K562 (cell line): ENCODE measurements at regions not wholly inside any gene's neighbourhood (a gene's known extent, or its start where the extent isn't known, plus 50 kb on each side); places are given as distances from the start of the nearest gene placed in this dataset.

Experiments
- ATAC-seq: fragments of 200-7000 bp; cut with Tn5 transposase; 3 replicates; pipeline ENCODE4 v1.9.1; 2020; ENCODE audit warnings: moderate library complexity
- BruUV-seq: library from RNA; stranded (reverse); fragments of 400-500 nt; replicated peaks from 2 replicates; lab custom pipeline; 2021; lab: Mats Ljungman, UMichigan
- CTCF ChIA-PET: fragments of 300-600 bp; formaldehyde crosslinking; extraction: SDS; loops from one replicate; lab custom pipeline; 2021; ENCODE audit warnings: low intra/inter-chr PET ratio; lab: Yijun Ruan, JAX
- POLR2A ChIA-PET: fragments of 300-600, 350-650 bp; sonication (Branson Sonifier 250); formaldehyde crosslinking; extraction: SDS; loops from one replicate; lab custom pipeline; 2021; ENCODE audit warnings: antibody characterized with exemption, inconsistent platforms; lab: Yijun Ruan, JAX
- DNase-seq, 4 experiments: peaks; one replicate each; pipeline versions ENCODE4 v3.0.0 to v3.0.0-alpha.2; 2011 to 2018; ENCODE audit warnings: low spot score in 3 of 4, mixed read lengths in 3 of 4; ENCODE audit errors: extremely low read depth in 1 of 4
- FAIRE-seq: peaks from 2 replicates; lab custom pipeline; 2011; peaks lifted over from hg19 to GRCh38; lab: Jason Lieb, UNC
- H2AFZ ChIP-seq: 2 replicates; pipeline ENCODE4 v1.6.0; 2011; ENCODE audit warnings: low read depth, low read length, control low read depth, inconsistent platforms
- H3K27ac ChIP-seq: fragments of 200-600 bp; 3 replicates; pipeline ENCODE4 v1.8.0; 2011; ENCODE audit warnings: low read depth, mild to moderate bottlenecking, control low read depth, inconsistent platforms, low read length, moderate library complexity, mixed read lengths; ENCODE audit errors: extremely low read depth
- H3K27me3 ChIP-seq, 2 experiments: fragments of 300-600 bp in 1 of 2; 2 replicates in 1 of 2; 3 replicates in 1 of 2; pipeline versions ENCODE4 v1.6.0 to v1.8.0; 2011; ENCODE audit warnings: inconsistent platforms in 2 of 2, low read length in 2 of 2, mild to moderate bottlenecking in 1 of 2, mixed read lengths in 1 of 2, moderate library complexity in 1 of 2; ENCODE audit not compliant: control insufficient read depth in 2 of 2, insufficient read depth in 2 of 2
- H3K36me3 ChIP-seq: fragments of 300-600 bp; 3 replicates; pipeline ENCODE4 v1.8.0; 2011; ENCODE audit warnings: mild to moderate bottlenecking, low read length, inconsistent platforms; ENCODE audit not compliant: control insufficient read depth, insufficient read depth
- H3K4me1 ChIP-seq, 2 experiments: fragments of 200-600 bp in 1 of 2; replicated peaks in 1 of 2; 2 replicates in 1 of 2; 3 replicates in 1 of 2; pipeline versions ENCODE4 v1.5.1 to v1.8.0; 2011; ENCODE audit warnings: inconsistent platforms in 2 of 2, low read length in 2 of 2, mild to moderate bottlenecking in 1 of 2, mixed read lengths in 1 of 2, moderate library complexity in 1 of 2; ENCODE audit not compliant: control insufficient read depth in 2 of 2, insufficient read depth in 2 of 2
- H3K4me2 ChIP-seq: 2 replicates; pipeline ENCODE4 v1.6.1; 2011; ENCODE audit warnings: low read length, control low read depth, inconsistent platforms, mixed read lengths; ENCODE audit not compliant: insufficient read depth
- H3K4me3 ChIP-seq: fragments of 200-600 bp; sonication (generic), shearing (Covaris generic); 2 replicates; pipeline ENCODE4 v1.5.1; 2016; ENCODE audit warnings: control low read depth, inconsistent platforms
- H3K79me2 ChIP-seq: fragments of 200-600 bp; 3 replicates; pipeline ENCODE4 v1.8.0; 2011; ENCODE audit warnings: low read length, inconsistent platforms; ENCODE audit not compliant: control insufficient read depth, insufficient read depth
- H3K9ac ChIP-seq, 2 experiments: 2 replicates each; pipeline versions ENCODE4 v1.6.0 to v1.6.1; 2011; ENCODE audit warnings: low read depth in 2 of 2, low read length in 2 of 2, control low read depth in 1 of 2, inconsistent platforms in 1 of 2, mild to moderate bottlenecking in 1 of 2, mixed read lengths in 1 of 2; ENCODE audit not compliant: insufficient read depth in 1 of 2
- H3K9me1 ChIP-seq: one replicate; pipeline ENCODE4 v1.6.0; 2011; ENCODE audit warnings: inconsistent platforms, mild to moderate bottlenecking, low read length, moderate library complexity; ENCODE audit not compliant: control insufficient read depth, insufficient read depth
- H3K9me3 ChIP-seq: replicated peaks from 2 replicates; pipeline ENCODE4 v1.5.1; 2011; ENCODE audit warnings: low read depth, low read length, inconsistent platforms; ENCODE audit not compliant: control insufficient read depth, insufficient read depth
- H4K20me1 ChIP-seq: replicated peaks from 2 replicates; pipeline ENCODE4 v1.6.1; 2011; ENCODE audit warnings: low read length, inconsistent platforms, mixed read lengths; ENCODE audit not compliant: control insufficient read depth, insufficient read depth
- FOXP1 ChIP-seq: sonication (generic); formaldehyde crosslinking; IDR thresholded peaks from 2 replicates; pipeline ENCODE4 v1.8.0; 2022; ENCODE audit warnings: mild to moderate bottlenecking, missing genetic modification reagents
- MBD1 ChIP-seq: fragments of 250-450 bp; sonication (Bioruptor Pico); IDR thresholded peaks from 2 replicates; pipeline ENCODE4 v1.8.0; 2022; ENCODE audit warnings: inconsistent platforms
- MXI1 ChIP-seq: IDR thresholded peaks from 2 replicates; pipeline ENCODE4 v1.6.1; 2011; ENCODE audit warnings: low read depth, mild to moderate bottlenecking, improper control_type of control experiment, low read length
- POLR3A ChIP-seq: IDR thresholded peaks from 2 replicates; pipeline ENCODE4 v1.6.1; 2011; ENCODE audit warnings: borderline replicate concordance, mild to moderate bottlenecking, moderate library complexity; ENCODE audit not compliant: insufficient read length, insufficient read depth; ENCODE audit errors: extremely low read depth
- PRDM10 ChIP-seq: fragments of 450-650 bp; IDR thresholded peaks from 2 replicates; pipeline ENCODE4 v1.6.1; 2018; ENCODE audit not compliant: partially characterized antibody
- THRA ChIP-seq: fragments of 450-650 bp; IDR thresholded peaks from 2 replicates; pipeline ENCODE4 v1.6.1; 2017; ENCODE audit warnings: mild to moderate bottlenecking, moderate library complexity
- WHSC1 ChIP-seq: IDR thresholded peaks from one replicate; pipeline ENCODE4 v1.6.1; 2012; ENCODE audit warnings: low read length, control low read depth, inconsistent platforms
- ZNF518B ChIP-seq: fragments of 250-450 bp; sonication (Bioruptor Pico); IDR thresholded peaks from 2 replicates; pipeline ENCODE4 v1.5.0; 2021; ENCODE audit warnings: mild to moderate bottlenecking, moderate library complexity
- WGBS: fragments of 100-300 bp; shearing (Covaris generic); methylation state at CpG from one replicate; pipeline ENCODE4 v1.1.6; 2016; ENCODE audit warnings: low coverage, mixed read lengths; ENCODE audit not compliant: insufficient coverage; ENCODE audit errors: missing lambda C conversion rate; 5-methylcytosine and 5-hydroxymethylcytosine counted together
- in situ Hi-C: fragments of 300-500 bp; cut with MboI; formaldehyde crosslinking; loops from 4 replicates; pipeline ENCODE4 v1.15.0; 2018; ENCODE audit warnings: inconsistent platforms, mixed read lengths
- intact Hi-C: fragments of 100-400 bp; cut with micrococcal nuclease; formaldehyde crosslinking; loops from 2 replicates; pipeline ENCODE4 v1.14.2; 2022

GRCh38 chr4:133058701-133059100 lies 90.4 kb upstream of the PCDH10 start (continued):
- TF ChIP-seq MBD1 (CRISPR knock-in tag) (no peak), FOXP1 (CRISPR knock-in tag) (no peak), ZNF518B (CRISPR knock-in tag) (no peak)

- Histone ChIP-seq H3K27me3 (no peaks in the 10 kb centered on the region), H3K27ac (no peak overlapping the region), H3K9me1 (no peaks in the 10 kb centered on the region), H3K4me3 (no peak overlapping the region)
- no TSS peak for BruUV-seq
- DNase-seq = no peak
- intact Hi-C loops = no loop called here
- FAIRE-seq = no peak
- CTCF ChIA-PET = no interaction called here
- in situ Hi-C loops = no loop called here
- no peak for ATAC-seq
- TF ChIP-seq MXI1 = no peak
- TF ChIP-seq THRA = no peak
- TF ChIP-seq WHSC1 = no peak
- TF ChIP-seq PRDM10 = no peak
- no peak for TF ChIP-seq POLR3A
- TF ChIP-seq, all 486 proteins: peak for 0
- no peak overlapping the region for H2AFZ ChIP-seq
- no peak overlapping the region for H3K9ac ChIP-seq
- H3K4me2 ChIP-seq = no peak overlapping the region
- H3K4me1 ChIP-seq = no peaks in the 10 kb centered on the region
- no peaks in the 10 kb centered on the region for H3K36me3 ChIP-seq
- H4K20me1 ChIP-seq = no peaks in the 10 kb centered on the region
- no peaks in the 10 kb centered on the region for H3K79me2 ChIP-seq
- POLR2A ChIA-PET = interaction anchor here (0.8 kb wide), 1 partner anchor 75 kb away, joined by 3 read pairs; no protein-coding TSS in a partner anchor
- WGBS = 1% methylated on average over 7 of the region's 7 CpGs
- no peaks in the 10 kb centered on the region for H3K9me3 ChIP-seq
These were observed 90.0 kb upstream of the PCDH10 start for GRCh38 chr4:133059117-133059516.
